Erythroblast (primary cell): ENCODE measurements at regions not wholly inside any gene's neighbourhood (a gene's known extent, or its start where the extent isn't known, plus 50 kb on each side); places are given as distances from the start of the nearest gene placed in this dataset.

Experiments
- GATA1 ChIP-seq: IDR thresholded peaks from 2 replicates; pipeline ENCODE4 v1.6.1; 2011; ENCODE audit warnings: low read depth, mild to moderate bottlenecking, control low read depth, low read length, moderate library complexity
- POLR2A ChIP-seq: IDR thresholded peaks from 2 replicates; pipeline ENCODE4 v1.6.1; 2011; ENCODE audit warnings: mild to moderate bottlenecking, low read length

DNA sequence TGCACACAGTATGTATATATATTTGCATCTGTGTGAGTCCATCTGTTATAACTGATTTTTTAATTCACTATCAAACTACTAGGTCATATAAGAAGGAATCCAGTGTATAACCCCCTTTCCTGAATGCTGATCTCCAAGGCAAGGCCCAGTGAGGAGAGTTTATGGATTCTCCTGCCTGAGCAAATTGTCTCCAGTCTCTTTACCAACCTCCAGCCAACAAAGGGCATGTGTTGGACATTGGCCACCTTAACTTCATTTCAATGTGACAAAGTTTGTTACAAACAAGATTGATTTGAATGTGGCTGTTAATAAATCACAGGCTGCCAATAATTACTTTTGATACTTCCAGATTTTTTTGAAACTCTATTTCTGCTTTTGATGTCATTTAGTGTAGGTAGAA is 191.6 kb downstream of the HAO1 start:
- TF ChIP-seq POLR2A (no peak), GATA1 (no peak)
